Left ventricle myocardium inferior (tissue), 1 donor: ENCODE measurements at regions not wholly inside any gene's neighbourhood (a gene's known extent, or its start where the extent isn't known, plus 50 kb on each side); places are given as distances from the start of the nearest gene placed in this dataset.
"Not testable (repeated sequence)": the region's sequence is repeated elsewhere in the genome, so short reads cannot be mapped to it uniquely, and the experiment has no call there.

Experiments used
- DNase-seq: peaks from one replicate; pipeline ENCODE4 v3.0.0-alpha.2; 2020
- H3K27ac ChIP-seq: fragments of 200-600 bp; replicated peaks from 2 replicates; pipeline ENCODE4 v1.8.0; 2021
- H3K27me3 ChIP-seq: fragments of 200-600 bp; 2 replicates; pipeline ENCODE4 v1.8.0; 2021; ENCODE audit warnings: low read depth
- H3K36me3 ChIP-seq: fragments of 200-600 bp; 2 replicates; pipeline ENCODE4 v1.8.0; 2021
- H3K4me1 ChIP-seq: fragments of 200-600 bp; 2 replicates; pipeline ENCODE4 v1.8.0; 2021
- H3K4me3 ChIP-seq: fragments of 200-600 bp; 2 replicates; pipeline ENCODE4 v1.8.0; 2021; ENCODE audit warnings: mild to moderate bottlenecking, moderate library complexity
- H3K9me3 ChIP-seq: fragments of 200-600 bp; replicated peaks from 2 replicates; pipeline ENCODE4 v1.8.0; 2021
- intact Hi-C: fragments of 100-400 bp; cut with micrococcal nuclease; formaldehyde crosslinking; loops from one replicate; pipeline ENCODE4 v1.11.0; 2022
- TF ChIP-seq, protein P1 (sequence below): fragments of 200-600 bp; IDR thresholded peaks from 2 replicates; pipeline ENCODE4 v1.8.0; 2021; ENCODE audit warnings: antibody characterized with exemption, mild to moderate bottlenecking, borderline replicate concordance
- donor health status: DM: no; HTN: yes; CAD: no; lungs with severe emphysema.

DNA sequence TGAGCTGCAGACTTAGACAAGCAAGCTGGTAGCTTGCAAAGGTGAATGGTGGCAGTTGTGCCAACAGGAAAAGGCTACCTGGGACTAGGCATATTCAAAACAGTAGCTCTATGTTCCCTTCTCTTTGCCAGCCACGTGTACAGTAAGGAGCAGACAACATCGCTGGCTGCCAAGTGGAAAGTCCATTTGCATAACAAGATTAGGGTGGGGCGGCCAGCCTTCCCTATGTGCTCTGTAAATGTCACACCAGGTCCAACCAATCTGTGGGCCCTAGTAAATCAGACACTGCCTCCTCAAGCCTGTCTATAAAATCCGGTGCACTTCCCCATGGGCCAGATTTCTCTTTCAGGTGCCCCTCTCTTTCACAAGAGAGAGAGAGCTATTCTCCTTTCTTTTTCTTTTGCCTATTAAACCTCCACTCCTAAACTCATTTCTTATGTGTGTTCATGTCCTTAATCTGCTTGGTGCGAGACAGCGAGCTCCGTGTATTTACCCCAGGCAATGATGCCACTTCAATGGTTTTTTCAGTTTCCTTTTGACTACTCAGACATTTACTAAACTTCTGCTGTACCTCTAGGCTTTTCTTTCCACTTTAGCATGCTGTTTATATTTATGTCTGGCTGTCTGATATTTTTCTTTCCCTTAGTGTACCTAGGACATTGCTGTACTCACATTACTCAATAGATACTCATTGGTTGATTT, 297.4 kb upstream of the GCFC2 start:
- intact Hi-C loops: no loop called here
- no peaks in the 10 kb centered on the region for H3K9me3 ChIP-seq
- no peaks in the 10 kb centered on the region for H3K36me3 ChIP-seq
- no peaks in the 10 kb centered on the region for H3K4me1 ChIP-seq
- no peak for DNase-seq
- no peak overlapping the region for H3K4me3 ChIP-seq
- no peak overlapping the region for H3K27ac ChIP-seq
- no peaks in the 10 kb centered on the region for H3K27me3 ChIP-seq
- TF ChIP-seq, protein P1, sequence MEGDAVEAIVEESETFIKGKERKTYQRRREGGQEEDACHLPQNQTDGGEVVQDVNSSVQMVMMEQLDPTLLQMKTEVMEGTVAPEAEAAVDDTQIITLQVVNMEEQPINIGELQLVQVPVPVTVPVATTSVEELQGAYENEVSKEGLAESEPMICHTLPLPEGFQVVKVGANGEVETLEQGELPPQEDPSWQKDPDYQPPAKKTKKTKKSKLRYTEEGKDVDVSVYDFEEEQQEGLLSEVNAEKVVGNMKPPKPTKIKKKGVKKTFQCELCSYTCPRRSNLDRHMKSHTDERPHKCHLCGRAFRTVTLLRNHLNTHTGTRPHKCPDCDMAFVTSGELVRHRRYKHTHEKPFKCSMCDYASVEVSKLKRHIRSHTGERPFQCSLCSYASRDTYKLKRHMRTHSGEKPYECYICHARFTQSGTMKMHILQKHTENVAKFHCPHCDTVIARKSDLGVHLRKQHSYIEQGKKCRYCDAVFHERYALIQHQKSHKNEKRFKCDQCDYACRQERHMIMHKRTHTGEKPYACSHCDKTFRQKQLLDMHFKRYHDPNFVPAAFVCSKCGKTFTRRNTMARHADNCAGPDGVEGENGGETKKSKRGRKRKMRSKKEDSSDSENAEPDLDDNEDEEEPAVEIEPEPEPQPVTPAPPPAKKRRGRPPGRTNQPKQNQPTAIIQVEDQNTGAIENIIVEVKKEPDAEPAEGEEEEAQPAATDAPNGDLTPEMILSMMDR: no peak

DNA sequence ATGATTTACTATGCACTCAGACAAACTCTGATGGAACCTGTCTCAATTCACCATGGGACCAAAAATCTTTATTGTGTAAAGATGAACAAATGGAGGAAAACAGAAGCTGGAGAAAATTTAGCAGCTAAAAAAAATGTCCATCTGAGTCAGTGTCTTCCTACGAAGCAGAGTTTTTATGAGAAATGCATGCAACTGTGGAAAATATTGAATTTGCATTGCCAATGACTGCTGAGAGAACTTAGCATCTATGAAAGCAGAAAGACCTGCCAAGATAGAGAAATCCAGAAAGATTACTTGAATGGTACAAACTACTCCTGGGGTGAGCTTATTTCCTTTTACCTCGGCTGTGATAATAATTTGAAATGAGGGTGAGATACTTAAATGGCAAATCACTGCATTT, 289.7 kb upstream of the GCFC2 start:
- no peak overlapping the region for H3K4me3 ChIP-seq
- H3K4me1 ChIP-seq: no peaks in the 10 kb centered on the region
- no peak overlapping the region for H3K27ac ChIP-seq
- no peaks in the 10 kb centered on the region for H3K36me3 ChIP-seq
- peaks cover 16% of the 10 kb centered on the region for H3K9me3 ChIP-seq
- intact Hi-C loops: no loop called here
- no peaks in the 10 kb centered on the region for H3K27me3 ChIP-seq
- DNase-seq: no peak
- TF ChIP-seq, protein P1: no peak

GRCh38 chr2:75998451-75998850, 287.7 kb upstream of the GCFC2 start:
- DNase-seq: no peak
- Histone ChIP-seq H3K4me3 (no peak overlapping the region), H3K4me1 (no peaks in the 10 kb centered on the region), H3K36me3 (no peaks in the 10 kb centered on the region), H3K27ac (no peak overlapping the region), H3K9me3 (peaks cover 34% of the 10 kb centered on the region), H3K27me3 (no peaks in the 10 kb centered on the region)
- TF ChIP-seq, protein P1: no peak
- intact Hi-C loops: no loop called here

DNA sequence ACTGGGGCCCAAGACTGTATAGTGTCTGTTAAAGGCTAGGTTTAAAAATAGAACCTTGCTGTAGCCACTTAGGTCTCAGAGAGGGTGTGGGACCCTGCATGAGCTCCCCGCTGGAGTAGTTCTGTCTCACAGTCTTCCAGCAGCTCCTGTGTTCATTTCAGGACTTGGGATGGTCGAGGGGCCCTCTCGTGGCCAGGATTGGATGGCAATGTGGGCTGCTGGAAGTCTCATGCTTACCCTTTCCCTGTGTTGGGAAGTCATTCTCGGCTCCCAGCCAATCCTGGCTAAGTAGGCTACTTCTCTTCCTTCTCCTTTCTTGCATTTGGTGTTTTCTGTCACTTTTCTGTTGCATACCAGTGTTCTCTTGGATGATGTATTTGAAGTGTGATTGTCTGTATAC, 284.0 kb upstream of the GCFC2 start:
- no peak overlapping the region for H3K4me3 ChIP-seq
- no peaks in the 10 kb centered on the region for H3K4me1 ChIP-seq
- H3K9me3 ChIP-seq: peaks cover 60% of the 10 kb centered on the region
- H3K27ac ChIP-seq: no peak overlapping the region
- DNase-seq: no peak
- TF ChIP-seq, protein P1: no peak
- no peaks in the 10 kb centered on the region for H3K36me3 ChIP-seq
- H3K27me3 ChIP-seq: no peaks in the 10 kb centered on the region
- intact Hi-C loops: no loop called here

DNA sequence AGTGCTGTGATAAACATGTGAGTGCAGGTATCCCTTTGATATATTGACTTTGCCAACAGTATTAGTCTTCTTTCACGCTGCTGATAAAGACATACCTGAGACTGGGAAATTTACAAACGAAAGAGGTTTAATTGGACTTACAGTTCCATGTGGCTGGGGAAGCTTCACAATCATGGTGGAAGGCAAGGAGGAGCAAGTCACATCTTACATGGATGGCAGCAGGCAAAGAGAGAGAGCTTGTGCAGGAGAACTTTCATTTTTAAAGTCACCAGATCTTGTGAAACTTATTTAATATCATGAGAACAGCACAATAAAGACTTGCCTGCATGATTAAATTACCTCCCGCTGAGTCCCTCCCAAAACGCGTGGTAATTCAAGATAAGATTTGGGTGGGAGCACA, 277.9 kb upstream of the GCFC2 start:
- not testable (repeated sequence) for H3K27ac ChIP-seq, H3K27me3 ChIP-seq

GRCh38 chr2:75986617-75987016, 275.9 kb upstream of the GCFC2 start:
- no peak for DNase-seq
- Histone ChIP-seq H3K27me3 (no peaks in the 10 kb centered on the region), H3K36me3 (no peaks in the 10 kb centered on the region)

More for the DNA sequence above, 277.9 kb upstream of the GCFC2 start:
- DNase-seq, H3K4me3 ChIP-seq, H3K4me1 ChIP-seq, intact Hi-C loops, H3K36me3 ChIP-seq: not testable (repeated sequence)
- H3K9me3 ChIP-seq: peaks cover 44% of the 10 kb centered on the region

More at GRCh38 chr2:75986617-75987016, 275.9 kb upstream of the GCFC2 start:
- Histone ChIP-seq H3K4me3 (no peak overlapping the region), H3K27ac (no peak overlapping the region), H3K9me3 (peaks cover 24% of the 10 kb centered on the region), H3K4me1 (no peaks in the 10 kb centered on the region)
- intact Hi-C loops: no loop called here
- TF ChIP-seq, protein P1: no peak
